GM12878 (cell line): ENCODE measurements at regions not wholly inside any gene's neighbourhood (a gene's known extent, or its start where the extent isn't known, plus 50 kb on each side); places are given as distances from the start of the nearest gene placed in this dataset.

Experiments used
- BRCA1 ChIP-seq: IDR thresholded peaks from 2 replicates; pipeline ENCODE4 v1.6.1; 2011; ENCODE audit warnings: low read depth, low read length, improper control_type of control experiment
- EZH2 ChIP-seq: IDR thresholded peaks from 2 replicates; pipeline ENCODE4 v1.6.1; 2012; ENCODE audit warnings: low read depth, mild to moderate bottlenecking, control low read depth, inconsistent platforms, low read length, borderline replicate concordance; ENCODE audit not compliant: control insufficient read depth
- FOXM1 ChIP-seq: IDR thresholded peaks from 2 replicates; pipeline ENCODE4 v1.6.1; 2012; ENCODE audit warnings: low read depth, mild to moderate bottlenecking, inconsistent platforms, low read length, moderate library complexity
- HDGF ChIP-seq: fragments of 450-650 bp; IDR thresholded peaks from 2 replicates; pipeline ENCODE4 v1.6.1; 2016; ENCODE audit warnings: antibody characterized with exemption
- PKNOX1 ChIP-seq: fragments of 450-650 bp; IDR thresholded peaks from 2 replicates; pipeline ENCODE4 v1.6.1; 2016; ENCODE audit warnings: mild to moderate bottlenecking
- RUNX3 ChIP-seq: IDR thresholded peaks from 2 replicates; pipeline ENCODE4 v1.6.1; 2012; ENCODE audit warnings: low read length, inconsistent platforms
- SKIL ChIP-seq: fragments of 450-650 bp; IDR thresholded peaks from 2 replicates; pipeline ENCODE4 v1.6.1; 2017; ENCODE audit warnings: mild to moderate bottlenecking, low read depth, inconsistent platforms; ENCODE audit not compliant: poor library complexity, severe bottlenecking
- STAT3 ChIP-seq: IDR thresholded peaks from 2 replicates; pipeline ENCODE4 v1.6.1; 2011; ENCODE audit warnings: low read depth, low read length, improper control_type of control experiment
- TCF3 ChIP-seq: IDR thresholded peaks from 2 replicates; pipeline ENCODE4 v1.6.1; 2012; ENCODE audit warnings: low read depth, mild to moderate bottlenecking, low read length, borderline replicate concordance; ENCODE audit not compliant: insufficient read depth
- WRNIP1 ChIP-seq: IDR thresholded peaks from 2 replicates; pipeline ENCODE4 v1.6.1; 2011; ENCODE audit warnings: low read depth, low read length, improper control_type of control experiment, borderline replicate concordance
- ZSCAN29 ChIP-seq: fragments of 450-650 bp; IDR thresholded peaks from 2 replicates; pipeline ENCODE4 v1.6.1; 2017; ENCODE audit warnings: mild to moderate bottlenecking, moderate library complexity
- TF ChIP-seq, protein P1 (sequence below): fragments of 450-650 bp; IDR thresholded peaks from 2 replicates; pipeline ENCODE4 v1.6.1; 2017; ENCODE audit warnings: mild to moderate bottlenecking, moderate library complexity

DNA sequence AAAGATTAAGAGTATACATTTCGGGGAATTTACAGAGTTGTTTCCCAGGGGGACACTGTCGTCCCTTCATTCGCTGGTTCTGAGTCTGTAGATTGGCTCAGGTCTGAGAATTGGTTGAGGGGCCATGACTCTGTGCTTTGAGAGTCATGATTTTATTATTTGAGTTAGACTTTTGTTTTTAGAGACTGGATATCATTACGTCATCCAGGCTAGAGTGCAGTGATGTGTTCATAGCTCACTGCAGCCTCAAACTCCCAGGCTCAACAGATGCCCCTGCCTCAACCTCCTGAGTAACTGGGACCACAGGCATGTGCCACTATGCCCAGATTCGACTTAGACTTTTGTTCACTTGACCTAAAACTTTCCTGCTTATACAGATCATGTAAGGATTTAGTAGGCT lies 112.3 kb upstream of the C14orf180 start (continued):
- TF ChIP-seq SKIL (no peak), PKNOX1 (no peak), RUNX3 (no peak), HDGF (no peak), ZSCAN29 (no peak), WRNIP1 (no peak), EZH2 (no peak), TCF3 (no peak), FOXM1 (no peak), STAT3 (no peak), BRCA1 (no peak)
- TF ChIP-seq, protein P1, sequence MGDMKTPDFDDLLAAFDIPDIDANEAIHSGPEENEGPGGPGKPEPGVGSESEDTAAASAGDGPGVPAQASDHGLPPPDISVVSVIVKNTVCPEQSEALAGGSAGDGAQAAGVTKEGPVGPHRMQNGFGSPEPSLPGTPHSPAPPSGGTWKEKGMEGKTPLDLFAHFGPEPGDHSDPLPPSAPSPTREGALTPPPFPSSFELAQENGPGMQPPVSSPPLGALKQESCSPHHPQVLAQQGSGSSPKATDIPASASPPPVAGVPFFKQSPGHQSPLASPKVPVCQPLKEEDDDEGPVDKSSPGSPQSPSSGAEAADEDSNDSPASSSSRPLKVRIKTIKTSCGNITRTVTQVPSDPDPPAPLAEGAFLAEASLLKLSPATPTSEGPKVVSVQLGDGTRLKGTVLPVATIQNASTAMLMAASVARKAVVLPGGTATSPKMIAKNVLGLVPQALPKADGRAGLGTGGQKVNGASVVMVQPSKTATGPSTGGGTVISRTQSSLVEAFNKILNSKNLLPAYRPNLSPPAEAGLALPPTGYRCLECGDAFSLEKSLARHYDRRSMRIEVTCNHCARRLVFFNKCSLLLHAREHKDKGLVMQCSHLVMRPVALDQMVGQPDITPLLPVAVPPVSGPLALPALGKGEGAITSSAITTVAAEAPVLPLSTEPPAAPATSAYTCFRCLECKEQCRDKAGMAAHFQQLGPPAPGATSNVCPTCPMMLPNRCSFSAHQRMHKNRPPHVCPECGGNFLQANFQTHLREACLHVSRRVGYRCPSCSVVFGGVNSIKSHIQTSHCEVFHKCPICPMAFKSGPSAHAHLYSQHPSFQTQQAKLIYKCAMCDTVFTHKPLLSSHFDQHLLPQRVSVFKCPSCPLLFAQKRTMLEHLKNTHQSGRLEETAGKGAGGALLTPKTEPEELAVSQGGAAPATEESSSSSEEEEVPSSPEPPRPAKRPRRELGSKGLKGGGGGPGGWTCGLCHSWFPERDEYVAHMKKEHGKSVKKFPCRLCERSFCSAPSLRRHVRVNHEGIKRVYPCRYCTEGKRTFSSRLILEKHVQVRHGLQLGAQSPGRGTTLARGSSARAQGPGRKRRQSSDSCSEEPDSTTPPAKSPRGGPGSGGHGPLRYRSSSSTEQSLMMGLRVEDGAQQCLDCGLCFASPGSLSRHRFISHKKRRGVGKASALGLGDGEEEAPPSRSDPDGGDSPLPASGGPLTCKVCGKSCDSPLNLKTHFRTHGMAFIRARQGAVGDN: no peak
